ENCODE measurements at regions not wholly inside any gene's neighbourhood (a gene's known extent, or its start where the extent isn't known, plus 50 kb on each side); places are given as distances from the start of the nearest gene placed in this dataset.

- Histone ChIP-seq H3K36me3 (no peaks in the 10 kb centered on the region), H3K9me3 (replicated peaks) (peaks cover 4% of the 10 kb centered on the region), H3K4me3 (no peak overlapping the region), H3K4me1 (no peaks in the 10 kb centered on the region), H3K27ac (replicated peaks) (no peak overlapping the region), H3K27me3 (ENCODE audit: low read depth) (peaks cover 61% of the 10 kb centered on the region)
- no peak for DNase-seq
- TF ChIP-seq, protein P1, sequence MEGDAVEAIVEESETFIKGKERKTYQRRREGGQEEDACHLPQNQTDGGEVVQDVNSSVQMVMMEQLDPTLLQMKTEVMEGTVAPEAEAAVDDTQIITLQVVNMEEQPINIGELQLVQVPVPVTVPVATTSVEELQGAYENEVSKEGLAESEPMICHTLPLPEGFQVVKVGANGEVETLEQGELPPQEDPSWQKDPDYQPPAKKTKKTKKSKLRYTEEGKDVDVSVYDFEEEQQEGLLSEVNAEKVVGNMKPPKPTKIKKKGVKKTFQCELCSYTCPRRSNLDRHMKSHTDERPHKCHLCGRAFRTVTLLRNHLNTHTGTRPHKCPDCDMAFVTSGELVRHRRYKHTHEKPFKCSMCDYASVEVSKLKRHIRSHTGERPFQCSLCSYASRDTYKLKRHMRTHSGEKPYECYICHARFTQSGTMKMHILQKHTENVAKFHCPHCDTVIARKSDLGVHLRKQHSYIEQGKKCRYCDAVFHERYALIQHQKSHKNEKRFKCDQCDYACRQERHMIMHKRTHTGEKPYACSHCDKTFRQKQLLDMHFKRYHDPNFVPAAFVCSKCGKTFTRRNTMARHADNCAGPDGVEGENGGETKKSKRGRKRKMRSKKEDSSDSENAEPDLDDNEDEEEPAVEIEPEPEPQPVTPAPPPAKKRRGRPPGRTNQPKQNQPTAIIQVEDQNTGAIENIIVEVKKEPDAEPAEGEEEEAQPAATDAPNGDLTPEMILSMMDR (IDR thresholded peaks at IDR 0.05; ENCODE audit: borderline replicate concordance), result no peak
- intact Hi-C loops (cut with micrococcal nuclease), result no loop called here
Observed at GRCh38 chr1:5704561-5705514, 287.4 kb downstream of the NPHP4 start.

DNA sequence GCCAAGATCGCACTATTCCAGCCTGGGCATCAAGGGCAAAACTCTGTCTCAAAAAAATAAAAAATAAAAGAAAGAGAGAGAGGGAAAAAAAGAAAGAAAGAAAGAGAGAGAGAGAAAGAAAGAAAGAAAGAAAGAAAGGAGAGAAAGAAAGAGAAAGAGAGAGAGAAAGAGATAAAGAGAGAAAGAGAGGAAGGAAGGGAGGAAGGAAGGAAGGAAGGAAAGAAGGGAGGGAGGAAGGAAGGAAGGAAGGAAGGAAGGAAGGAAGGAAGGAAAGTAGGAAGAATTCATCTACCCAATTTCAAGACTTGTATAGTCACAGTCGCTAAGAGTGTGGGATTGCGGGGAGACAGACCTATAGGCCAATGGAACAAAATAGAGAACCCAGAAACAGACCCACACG is 290.6 kb downstream of the NPHP4 start:
- DNase-seq, result no peak

GRCh38 chr1:5693568-5693967 is 298.7 kb downstream of the NPHP4 start:
- H3K27ac ChIP-seq (replicated peaks), result no peak overlapping the region
- H3K9me3 ChIP-seq (replicated peaks), result no peaks in the 10 kb centered on the region
- TF ChIP-seq, protein P1 (IDR thresholded peaks at IDR 0.05; ENCODE audit: borderline replicate concordance), result no peak
- no peak for DNase-seq
- intact Hi-C loops (cut with micrococcal nuclease), result no loop called here
- no peaks in the 10 kb centered on the region for H3K4me1 ChIP-seq
- H3K4me3 ChIP-seq, result no peak overlapping the region
- H3K27me3 ChIP-seq (ENCODE audit: low read depth), result peaks cover 71% of the 10 kb centered on the region
- no peaks in the 10 kb centered on the region for H3K36me3 ChIP-seq

More for the DNA sequence above, 290.6 kb downstream of the NPHP4 start:
- intact Hi-C loops (cut with micrococcal nuclease), result no loop called here
- H3K36me3 ChIP-seq, result no peaks in the 10 kb centered on the region
- H3K9me3 ChIP-seq (replicated peaks), result peaks cover 6% of the 10 kb centered on the region
- H3K4me1 ChIP-seq, result no peaks in the 10 kb centered on the region
- H3K4me3 ChIP-seq, result no peak overlapping the region
- TF ChIP-seq, protein P1 (IDR thresholded peaks at IDR 0.05; ENCODE audit: borderline replicate concordance), result no peak
- no peak overlapping the region for H3K27ac ChIP-seq (replicated peaks)
- peaks cover 48% of the 10 kb centered on the region for H3K27me3 ChIP-seq (ENCODE audit: low read depth)

DNA sequence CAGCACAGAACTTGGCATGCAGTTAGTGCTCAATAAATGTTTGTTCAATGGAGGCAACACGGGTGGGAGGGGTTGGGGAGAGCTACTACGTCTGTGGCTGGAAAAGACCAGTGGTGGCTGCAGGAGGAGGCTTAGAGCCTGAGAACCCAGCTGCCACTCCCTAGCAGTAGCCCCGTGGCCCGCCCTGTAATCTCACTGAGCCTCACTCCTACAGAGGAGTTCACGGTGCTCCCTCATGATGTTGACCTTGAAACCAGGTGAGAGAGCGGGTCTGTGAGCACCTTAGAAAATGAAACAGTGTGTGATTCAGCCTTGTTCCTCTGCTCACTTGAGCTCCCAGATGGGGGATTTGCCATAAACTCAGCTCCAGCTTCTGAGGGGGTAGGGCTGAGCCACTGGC is 299.6 kb downstream of the NPHP4 start:
- H3K4me1 ChIP-seq, result no peaks in the 10 kb centered on the region
- TF ChIP-seq, protein P1 (IDR thresholded peaks at IDR 0.05; ENCODE audit: borderline replicate concordance), result no peak
- no peaks in the 10 kb centered on the region for H3K36me3 ChIP-seq
- no peak for DNase-seq
- H3K27ac ChIP-seq (replicated peaks), result no peak overlapping the region
- intact Hi-C loops (cut with micrococcal nuclease), result no loop called here
- peaks cover 78% of the 10 kb centered on the region for H3K27me3 ChIP-seq (ENCODE audit: low read depth)
- no peak overlapping the region for H3K4me3 ChIP-seq
- H3K9me3 ChIP-seq (replicated peaks), result no peaks in the 10 kb centered on the region

- Histone ChIP-seq H3K9me3 (replicated peaks) (no peaks in the 10 kb centered on the region), H3K4me1 (no peaks in the 10 kb centered on the region), H3K27me3 (ENCODE audit: low read depth) (peaks cover 79% of the 10 kb centered on the region), H3K36me3 (no peaks in the 10 kb centered on the region), H3K27ac (replicated peaks) (no peak overlapping the region), H3K4me3 (no peak overlapping the region)
- intact Hi-C loops (cut with micrococcal nuclease), result no loop called here
- DNase-seq, result no peak
- TF ChIP-seq, protein P1 (IDR thresholded peaks at IDR 0.05; ENCODE audit: borderline replicate concordance), result no peak
Observed at GRCh38 chr1:5691795-5692509, 300.3 kb downstream of the NPHP4 start.
